C4-2B (cell line): ENCODE measurements at regions not wholly inside any gene's neighbourhood (a gene's known extent, or its start where the extent isn't known, plus 50 kb on each side); places are given as distances from the start of the nearest gene placed in this dataset.

ENCODE experiments used
- CTCF ChIP-seq: fragments of 450-650 bp; conservative IDR thresholded peaks from 2 replicates; pipeline ENCODE4 v1.5.1; 2017; ENCODE audit warnings: mild to moderate bottlenecking
- ZFX ChIP-seq: fragments of 450-650 bp; IDR thresholded peaks from 2 replicates; pipeline ENCODE4 v1.6.1; 2017

DNA sequence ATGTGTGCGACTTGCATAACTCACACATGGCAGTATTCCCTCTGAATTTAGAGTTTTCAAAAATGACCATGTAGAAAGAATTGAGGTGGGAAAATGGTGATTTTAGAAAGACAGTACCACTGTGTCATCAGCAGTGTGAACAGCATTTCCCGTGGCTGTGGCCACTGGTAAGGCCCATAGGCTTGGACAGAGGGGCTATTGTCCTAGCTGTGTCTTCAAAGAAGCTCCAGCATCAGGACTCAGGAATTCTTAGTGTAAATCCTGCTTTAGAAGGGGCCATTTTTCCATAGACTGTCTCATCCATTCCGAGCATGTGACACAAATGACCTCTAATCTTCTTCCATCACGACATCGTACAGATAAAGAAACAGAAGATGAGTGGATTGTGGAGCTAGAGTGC lies 119.3 kb upstream of the BACE2 start:
- TF ChIP-seq CTCF (no peak), ZFX (no peak)
